ENCODE measurements at regions not wholly inside any gene's neighbourhood (a gene's known extent, or its start where the extent isn't known, plus 50 kb on each side); places are given as distances from the start of the nearest gene placed in this dataset.
"Not testable (repeated sequence)": the region's sequence is repeated elsewhere in the genome, so short reads cannot be mapped to it uniquely, and the experiment has no call there.

DNA sequence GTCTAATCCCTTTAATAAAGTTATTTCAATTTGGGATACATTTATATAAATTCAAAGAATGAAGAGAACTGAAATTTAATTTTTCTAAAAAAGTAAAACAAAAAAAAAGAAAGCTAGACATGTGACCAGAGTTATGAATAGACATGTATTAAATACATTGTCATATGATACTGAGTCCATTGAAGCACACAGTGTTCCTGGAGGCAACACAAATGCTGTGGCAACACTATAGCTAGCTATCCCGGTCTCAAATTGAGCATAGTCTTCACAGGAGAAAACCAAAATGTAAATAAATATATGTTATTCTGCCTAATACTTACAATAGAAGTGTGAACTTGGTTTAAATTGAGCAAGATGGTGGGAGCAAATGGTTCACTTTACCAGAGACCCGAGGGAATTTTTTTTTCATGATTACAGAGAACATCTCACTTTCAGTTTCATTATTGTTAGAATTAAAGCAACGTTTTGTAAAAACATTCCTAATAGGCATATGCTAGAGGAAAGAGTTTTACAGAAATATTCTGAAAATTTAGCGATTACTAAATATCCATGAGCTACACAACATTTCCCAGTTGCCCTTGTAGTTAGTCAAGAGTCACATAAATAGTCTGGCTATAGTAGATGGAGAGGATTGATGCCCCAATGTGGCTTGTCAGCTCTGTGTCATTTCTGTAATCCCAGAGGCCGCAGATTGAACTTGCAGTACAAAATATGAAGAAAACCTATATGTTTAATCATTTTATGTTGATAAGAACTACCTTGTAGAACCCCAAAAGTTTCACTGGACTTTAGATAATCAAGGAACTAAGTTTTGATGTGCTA is 775.7 kb upstream of the SPRY2 start:
- Histone ChIP-seq H3K36me3 (ENCODE audit: low read depth) (no peaks in the 10 kb centered on the region), H3K27ac (ENCODE audit: poor library complexity, severe bottlenecking) (no peak overlapping the region), H3K9me3 (ENCODE audit: severe bottlenecking) (no peaks in the 10 kb centered on the region), H3K4me3 (ENCODE audit: severe bottlenecking) (no peak overlapping the region), H3K4me1 (ENCODE audit: insufficient read depth, poor library complexity, severe bottlenecking) (no peaks in the 10 kb centered on the region), H3K27me3 (ENCODE audit: insufficient read depth, poor library complexity, severe bottlenecking) (no peaks in the 10 kb centered on the region)
- no peak for ATAC-seq (ENCODE audit: low read depth)
- no peak for DNase-seq (ENCODE audit: low spot score)
- TF ChIP-seq, protein P1, sequence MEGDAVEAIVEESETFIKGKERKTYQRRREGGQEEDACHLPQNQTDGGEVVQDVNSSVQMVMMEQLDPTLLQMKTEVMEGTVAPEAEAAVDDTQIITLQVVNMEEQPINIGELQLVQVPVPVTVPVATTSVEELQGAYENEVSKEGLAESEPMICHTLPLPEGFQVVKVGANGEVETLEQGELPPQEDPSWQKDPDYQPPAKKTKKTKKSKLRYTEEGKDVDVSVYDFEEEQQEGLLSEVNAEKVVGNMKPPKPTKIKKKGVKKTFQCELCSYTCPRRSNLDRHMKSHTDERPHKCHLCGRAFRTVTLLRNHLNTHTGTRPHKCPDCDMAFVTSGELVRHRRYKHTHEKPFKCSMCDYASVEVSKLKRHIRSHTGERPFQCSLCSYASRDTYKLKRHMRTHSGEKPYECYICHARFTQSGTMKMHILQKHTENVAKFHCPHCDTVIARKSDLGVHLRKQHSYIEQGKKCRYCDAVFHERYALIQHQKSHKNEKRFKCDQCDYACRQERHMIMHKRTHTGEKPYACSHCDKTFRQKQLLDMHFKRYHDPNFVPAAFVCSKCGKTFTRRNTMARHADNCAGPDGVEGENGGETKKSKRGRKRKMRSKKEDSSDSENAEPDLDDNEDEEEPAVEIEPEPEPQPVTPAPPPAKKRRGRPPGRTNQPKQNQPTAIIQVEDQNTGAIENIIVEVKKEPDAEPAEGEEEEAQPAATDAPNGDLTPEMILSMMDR (IDR thresholded peaks at IDR 0.05; ENCODE audit: poor library complexity, severe bottlenecking): no peak

- no peaks in the 10 kb centered on the region for H3K36me3 ChIP-seq (ENCODE audit: low read depth)
- H3K27me3 ChIP-seq (ENCODE audit: insufficient read depth, poor library complexity, severe bottlenecking): no peaks in the 10 kb centered on the region
- no peaks in the 10 kb centered on the region for H3K4me1 ChIP-seq (ENCODE audit: insufficient read depth, poor library complexity, severe bottlenecking)
- H3K27ac ChIP-seq (ENCODE audit: poor library complexity, severe bottlenecking): no peak overlapping the region
- H3K9me3 ChIP-seq (ENCODE audit: severe bottlenecking): no peaks in the 10 kb centered on the region
- TF ChIP-seq, protein P1 (IDR thresholded peaks at IDR 0.05; ENCODE audit: poor library complexity, severe bottlenecking): no peak
- H3K4me3 ChIP-seq (ENCODE audit: severe bottlenecking): no peak overlapping the region
- ATAC-seq (ENCODE audit: low read depth) (no peak), DNase-seq (ENCODE audit: low spot score) (no peak)
Measured at GRCh38 chr13:81109026-81109425, 768.1 kb upstream of the SPRY2 start.

DNA sequence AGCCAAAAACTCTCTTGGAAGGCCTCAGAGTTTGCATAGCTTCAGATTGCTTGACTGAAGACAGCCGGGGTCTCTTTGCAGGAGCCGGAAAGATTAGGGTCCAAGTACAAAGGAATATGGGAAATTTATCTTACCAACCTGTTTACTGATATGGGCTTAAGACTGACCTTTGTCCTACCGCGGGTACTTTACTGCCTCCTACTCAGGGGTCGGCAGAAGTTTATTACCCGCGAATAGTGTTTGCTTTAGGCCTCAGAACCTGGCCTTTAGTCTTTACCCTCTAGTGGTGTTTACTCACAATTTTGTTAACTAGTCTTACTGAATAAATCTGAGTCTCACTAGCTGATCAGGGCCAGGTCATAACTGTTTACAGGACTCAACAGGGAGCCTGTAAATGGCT is 765.4 kb upstream of the SPRY2 start:
- Histone ChIP-seq H3K27ac (ENCODE audit: poor library complexity, severe bottlenecking) (no peak overlapping the region), H3K36me3 (ENCODE audit: low read depth) (no peaks in the 10 kb centered on the region), H3K4me1 (ENCODE audit: insufficient read depth, poor library complexity, severe bottlenecking) (no peaks in the 10 kb centered on the region), H3K9me3 (ENCODE audit: severe bottlenecking) (no peaks in the 10 kb centered on the region), H3K4me3 (ENCODE audit: severe bottlenecking) (no peak overlapping the region), H3K27me3 (ENCODE audit: insufficient read depth, poor library complexity, severe bottlenecking) (no peaks in the 10 kb centered on the region)
- DNase-seq (ENCODE audit: low spot score): no peak
- TF ChIP-seq, protein P1 (IDR thresholded peaks at IDR 0.05; ENCODE audit: poor library complexity, severe bottlenecking): no peak
- ATAC-seq (ENCODE audit: low read depth): no peak

GRCh38 chr13:81104035-81104715 is 763.2 kb upstream of the SPRY2 start:
- no peaks in the 10 kb centered on the region for H3K36me3 ChIP-seq (ENCODE audit: low read depth)

DNA sequence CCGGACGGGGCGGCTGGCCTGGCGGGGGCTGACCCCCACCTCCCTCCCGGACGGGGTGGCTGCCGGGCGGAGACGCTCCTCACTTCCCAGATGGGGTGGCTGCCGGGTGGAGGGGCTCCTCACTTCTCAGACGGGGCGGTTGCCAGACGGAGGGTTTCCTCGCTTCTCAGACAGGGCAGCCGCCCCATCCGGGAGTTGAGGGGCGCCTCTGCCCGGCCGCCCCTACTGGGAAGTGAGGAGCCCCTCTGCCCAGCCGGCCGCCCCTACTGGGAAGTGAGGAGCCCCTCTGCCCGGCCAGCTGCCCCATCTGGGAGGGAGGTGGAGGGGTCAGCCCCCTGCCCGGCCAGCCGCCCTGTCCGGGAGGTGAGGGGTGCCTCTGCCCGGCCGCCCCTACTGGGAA is 761.1 kb upstream of the SPRY2 start:
- DNase-seq (ENCODE audit: low spot score); H3K4me1 ChIP-seq (ENCODE audit: insufficient read depth, poor library complexity, severe bottlenecking): not testable (repeated sequence)

More at GRCh38 chr13:81104035-81104715, 763.2 kb upstream of the SPRY2 start:
- Histone ChIP-seq H3K27me3 (ENCODE audit: insufficient read depth, poor library complexity, severe bottlenecking) (no peaks in the 10 kb centered on the region), H3K4me1 (ENCODE audit: insufficient read depth, poor library complexity, severe bottlenecking) (no peaks in the 10 kb centered on the region), H3K4me3 (ENCODE audit: severe bottlenecking) (no peak overlapping the region), H3K27ac (ENCODE audit: poor library complexity, severe bottlenecking) (no peak overlapping the region), H3K9me3 (ENCODE audit: severe bottlenecking) (no peaks in the 10 kb centered on the region)
- TF ChIP-seq, protein P1 (IDR thresholded peaks at IDR 0.05; ENCODE audit: poor library complexity, severe bottlenecking): no peak
- no peak for DNase-seq (ENCODE audit: low spot score)
- no peak for ATAC-seq (ENCODE audit: low read depth)

More for the DNA sequence above, 761.1 kb upstream of the SPRY2 start:
- not testable (repeated sequence) for H3K4me3 ChIP-seq (ENCODE audit: severe bottlenecking); H3K36me3 ChIP-seq (ENCODE audit: low read depth); H3K27me3 ChIP-seq (ENCODE audit: insufficient read depth, poor library complexity, severe bottlenecking); H3K27ac ChIP-seq (ENCODE audit: poor library complexity, severe bottlenecking); H3K9me3 ChIP-seq (ENCODE audit: severe bottlenecking); ATAC-seq (ENCODE audit: low read depth)
